ENCODE measurements at regions not wholly inside any gene's neighbourhood (a gene's known extent, or its start where the extent isn't known, plus 50 kb on each side); places are given as distances from the start of the nearest gene placed in this dataset.

DNA sequence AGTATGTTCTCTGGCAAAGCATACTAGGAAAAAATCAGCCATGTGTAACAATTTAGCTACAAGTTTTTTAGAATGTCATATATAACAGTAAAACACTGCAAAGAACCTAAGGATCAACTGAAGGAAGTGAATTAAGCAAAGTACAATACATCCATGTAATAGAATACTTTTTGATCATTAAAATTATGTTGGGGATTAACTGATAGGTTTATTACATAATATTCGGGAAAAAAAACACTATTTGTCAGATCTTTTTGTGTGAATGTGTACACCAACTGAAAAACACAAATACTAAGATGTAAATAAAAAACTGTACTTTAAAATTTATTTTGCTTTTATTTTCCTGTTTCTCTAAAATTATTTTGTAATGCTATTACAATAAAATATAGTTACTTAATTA, 185.5 kb upstream of the DYNLRB2 start:
- no peak overlapping the region for H3K27ac ChIP-seq (ENCODE audit: low read depth, low read length)
- CTCF ChIA-PET, result no interaction called here
- peaks cover 2% of the 10 kb centered on the region for H3K27me3 ChIP-seq (ENCODE audit: control insufficient read depth, insufficient read depth, low read length)
- no peak for TF ChIP-seq CTCF (IDR thresholded peaks at IDR 0.05; ENCODE audit: low read depth, low read length)
- POLR2A ChIA-PET, result no interaction called here
- no peak overlapping the region for H3K4me3 ChIP-seq (ENCODE audit: low read depth, low read length)
- no peaks in the 10 kb centered on the region for H3K9me3 ChIP-seq (ENCODE audit: control insufficient read depth, insufficient read depth, low read length)
- DNase-seq (ENCODE audit: low read depth, low spot score), result no peak

DNA sequence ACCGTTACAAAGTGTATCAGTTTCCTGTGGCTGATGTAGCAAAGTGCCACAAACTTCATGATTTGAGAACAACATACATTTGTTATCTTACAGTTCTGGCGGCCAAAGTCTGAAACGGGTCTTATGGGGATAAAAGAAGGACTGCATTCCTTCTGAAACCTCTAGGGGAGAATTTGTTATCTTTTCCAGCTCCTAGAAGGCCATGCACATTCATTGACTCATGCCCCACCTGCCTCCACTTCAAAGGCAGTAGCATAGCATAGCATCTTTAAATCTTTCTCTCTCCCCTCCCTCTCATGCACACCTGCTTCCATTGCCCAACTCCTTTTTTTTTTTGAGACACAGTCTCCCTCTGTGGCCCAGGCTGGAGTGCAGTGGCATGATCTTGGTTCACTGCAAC, 190.7 kb upstream of the DYNLRB2 start:
- DNase-seq (ENCODE audit: low read depth, low spot score), result no peak
- H3K27me3 ChIP-seq (ENCODE audit: control insufficient read depth, insufficient read depth, low read length), result peaks cover 2% of the 10 kb centered on the region
- H3K9me3 ChIP-seq (ENCODE audit: control insufficient read depth, insufficient read depth, low read length), result no peaks in the 10 kb centered on the region
- ChIA-PET POLR2A (no interaction called here), CTCF (no interaction called here)
- no peak for TF ChIP-seq CTCF (IDR thresholded peaks at IDR 0.05; ENCODE audit: low read depth, low read length)
- no peak overlapping the region for H3K4me3 ChIP-seq (ENCODE audit: low read depth, low read length)
- H3K27ac ChIP-seq (ENCODE audit: low read depth, low read length), result no peak overlapping the region

DNA sequence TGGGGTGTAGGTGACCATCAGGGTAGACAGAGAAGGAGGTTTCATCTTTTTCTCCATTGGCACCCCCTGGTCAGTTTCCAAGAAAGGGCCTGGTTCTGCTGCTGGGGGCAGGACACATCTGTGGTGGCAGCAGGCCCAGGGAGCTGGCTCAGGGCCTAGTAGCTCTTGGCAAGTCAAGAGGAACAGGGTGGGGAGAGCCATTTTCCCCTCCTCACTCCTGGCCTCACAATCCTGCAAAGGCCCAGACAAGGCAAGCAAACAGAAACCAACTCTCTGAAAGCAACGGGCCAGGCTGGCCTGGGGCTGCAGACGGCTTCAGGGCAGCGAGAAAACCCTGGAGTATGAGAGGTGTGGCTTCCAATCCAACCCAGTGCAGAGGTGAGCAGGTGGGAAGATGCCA, 192.9 kb upstream of the DYNLRB2 start:
- ChIA-PET CTCF (interaction anchor here (1.1 kb wide), 1 partner anchor 22 kb away, joined by 3 read pairs; no protein-coding TSS in a partner anchor), POLR2A (no interaction called here)
- Histone ChIP-seq H3K9me3 (ENCODE audit: control insufficient read depth, insufficient read depth, low read length) (no peaks in the 10 kb centered on the region), H3K4me3 (ENCODE audit: low read depth, low read length) (no peak overlapping the region), H3K27me3 (ENCODE audit: control insufficient read depth, insufficient read depth, low read length) (peaks cover 2% of the 10 kb centered on the region), H3K27ac (ENCODE audit: low read depth, low read length) (no peak overlapping the region)
- TF ChIP-seq CTCF (IDR thresholded peaks at IDR 0.05; ENCODE audit: low read depth, low read length), result no peak
- DNase-seq (ENCODE audit: low read depth, low spot score), result no peak

GRCh38 chr16:80347002-80347401, 193.8 kb upstream of the DYNLRB2 start:
- Histone ChIP-seq H3K27ac (ENCODE audit: low read depth, low read length) (no peak overlapping the region), H3K4me3 (ENCODE audit: low read depth, low read length) (no peak overlapping the region), H3K27me3 (ENCODE audit: control insufficient read depth, insufficient read depth, low read length) (peaks cover 2% of the 10 kb centered on the region), H3K9me3 (ENCODE audit: control insufficient read depth, insufficient read depth, low read length) (no peaks in the 10 kb centered on the region)
- no peak for DNase-seq (ENCODE audit: low read depth, low spot score)
- POLR2A ChIA-PET, result no interaction called here
- CTCF ChIA-PET, result no interaction called here
- TF ChIP-seq CTCF (IDR thresholded peaks at IDR 0.05; ENCODE audit: low read depth, low read length), result no peak

DNA sequence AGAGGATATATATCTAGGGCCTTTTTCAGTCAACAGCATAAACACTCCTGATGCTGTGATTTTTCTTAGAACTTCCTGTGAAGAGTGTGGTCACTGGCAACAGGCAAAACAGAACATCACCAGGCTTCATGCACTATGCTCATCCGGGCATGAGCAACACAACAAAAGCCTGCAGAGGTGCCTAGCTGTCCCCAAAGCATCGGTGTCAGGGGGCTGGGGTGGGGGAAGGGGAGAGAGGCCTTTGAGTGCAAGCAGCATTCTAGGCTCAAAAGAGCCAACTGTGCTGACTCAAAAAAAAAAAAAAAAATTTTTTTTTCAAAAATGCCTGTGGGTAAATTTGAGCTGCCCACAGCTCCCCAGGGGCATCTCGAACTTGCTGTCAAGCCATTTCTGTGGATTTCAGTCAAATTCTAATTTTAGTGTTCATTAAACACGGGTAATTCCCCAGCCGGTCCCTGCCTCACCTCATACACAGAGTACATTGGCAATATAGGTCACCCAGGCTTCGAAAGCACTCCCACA, 194.6 kb upstream of the DYNLRB2 start:
- CTCF ChIA-PET, result no interaction called here
- no peak overlapping the region for H3K4me3 ChIP-seq (ENCODE audit: low read depth, low read length)
- no peaks in the 10 kb centered on the region for H3K9me3 ChIP-seq (ENCODE audit: control insufficient read depth, insufficient read depth, low read length)
- H3K27ac ChIP-seq (ENCODE audit: low read depth, low read length), result no peak overlapping the region
- no peak for DNase-seq (ENCODE audit: low read depth, low spot score)
- POLR2A ChIA-PET, result no interaction called here
- H3K27me3 ChIP-seq (ENCODE audit: control insufficient read depth, insufficient read depth, low read length), result no peaks in the 10 kb centered on the region
- no peak for TF ChIP-seq CTCF (IDR thresholded peaks at IDR 0.05; ENCODE audit: low read depth, low read length)
